ENCODE measurements at regions not wholly inside any gene's neighbourhood (a gene's known extent, or its start where the extent isn't known, plus 50 kb on each side); places are given as distances from the start of the nearest gene placed in this dataset.

DNA sequence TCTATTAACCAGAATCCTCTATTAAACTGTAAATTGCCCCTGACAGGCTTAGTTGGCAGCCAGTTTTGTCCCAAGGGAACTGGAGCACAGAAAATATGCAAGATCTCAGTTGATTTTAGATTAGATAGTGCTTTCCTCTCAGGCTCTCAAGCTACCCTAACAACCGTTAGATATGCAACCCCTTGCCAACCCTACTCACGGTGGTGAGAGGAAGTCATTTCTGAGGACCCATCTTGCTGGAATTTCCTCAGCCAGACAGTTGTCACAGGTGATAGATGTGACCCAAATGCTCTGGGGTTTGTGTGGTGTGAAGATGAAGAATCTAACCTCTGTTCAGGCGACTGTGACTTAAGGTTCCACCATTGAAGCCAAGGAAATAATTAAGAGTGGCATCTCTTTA, 447.1 kb downstream of the MID1IP1 start:
- peaks cover 1% of the 10 kb centered on the region for H3K9me3 Mint-ChIP-seq
- H3K27ac Mint-ChIP-seq, result no peak overlapping the region
- no peak for ATAC-seq
- CTCF ChIA-PET, result no interaction called here
- peaks cover 30% of the 10 kb centered on the region for H3K4me1 Mint-ChIP-seq (ENCODE audit: low read depth)
- H3K27me3 Mint-ChIP-seq, result no peaks in the 10 kb centered on the region
- H3K4me3 Mint-ChIP-seq, result no peak overlapping the region
- TF ChIP-seq, protein P1, sequence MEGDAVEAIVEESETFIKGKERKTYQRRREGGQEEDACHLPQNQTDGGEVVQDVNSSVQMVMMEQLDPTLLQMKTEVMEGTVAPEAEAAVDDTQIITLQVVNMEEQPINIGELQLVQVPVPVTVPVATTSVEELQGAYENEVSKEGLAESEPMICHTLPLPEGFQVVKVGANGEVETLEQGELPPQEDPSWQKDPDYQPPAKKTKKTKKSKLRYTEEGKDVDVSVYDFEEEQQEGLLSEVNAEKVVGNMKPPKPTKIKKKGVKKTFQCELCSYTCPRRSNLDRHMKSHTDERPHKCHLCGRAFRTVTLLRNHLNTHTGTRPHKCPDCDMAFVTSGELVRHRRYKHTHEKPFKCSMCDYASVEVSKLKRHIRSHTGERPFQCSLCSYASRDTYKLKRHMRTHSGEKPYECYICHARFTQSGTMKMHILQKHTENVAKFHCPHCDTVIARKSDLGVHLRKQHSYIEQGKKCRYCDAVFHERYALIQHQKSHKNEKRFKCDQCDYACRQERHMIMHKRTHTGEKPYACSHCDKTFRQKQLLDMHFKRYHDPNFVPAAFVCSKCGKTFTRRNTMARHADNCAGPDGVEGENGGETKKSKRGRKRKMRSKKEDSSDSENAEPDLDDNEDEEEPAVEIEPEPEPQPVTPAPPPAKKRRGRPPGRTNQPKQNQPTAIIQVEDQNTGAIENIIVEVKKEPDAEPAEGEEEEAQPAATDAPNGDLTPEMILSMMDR (IDR thresholded peaks at IDR 0.05), result no peak
- POLR2A ChIA-PET, result no interaction called here
- no peak for DNase-seq
- intact Hi-C loops (cut with micrococcal nuclease), result no loop called here
- no peaks in the 10 kb centered on the region for H3K36me3 Mint-ChIP-seq (ENCODE audit: low read depth)

DNA sequence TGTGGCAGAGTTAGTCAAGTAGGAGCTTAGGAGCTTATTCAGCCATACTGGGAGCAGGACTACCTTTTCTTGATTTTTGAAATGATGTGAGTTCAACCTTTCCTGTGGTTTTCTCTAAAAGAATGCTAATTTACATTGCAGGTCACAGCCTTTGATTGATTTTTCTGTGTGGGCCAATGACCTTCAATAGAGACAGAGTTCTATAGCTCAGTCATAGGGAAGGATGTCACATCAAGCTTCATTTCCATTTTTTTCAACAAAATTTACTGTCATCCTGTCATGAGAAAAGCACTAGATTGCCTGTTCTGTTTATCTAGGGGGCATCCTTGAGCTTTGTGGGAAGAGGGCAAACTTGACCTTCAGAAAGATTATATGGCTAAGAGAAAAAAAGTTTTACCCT, 448.7 kb downstream of the MID1IP1 start:
- POLR2A ChIA-PET, result interaction anchor here (0.6 to 0.7 kb wide), 2 partner anchors 151 to 430 kb away, joined by 3 read pairs; no protein-coding TSS in a partner anchor
- DNase-seq (no peak), ATAC-seq (peak; percentile 47)
- peaks cover 1% of the 10 kb centered on the region for H3K9me3 Mint-ChIP-seq
- H3K27me3 Mint-ChIP-seq, result no peaks in the 10 kb centered on the region
- CTCF ChIA-PET, result interaction anchor here (0.8 kb wide), 1 partner anchor 482 kb away, joined by 3 read pairs; no protein-coding TSS in a partner anchor
- H3K27ac Mint-ChIP-seq, result peak overlapping the region; percentile 20
- intact Hi-C loops (cut with micrococcal nuclease), result no loop called here
- no peaks in the 10 kb centered on the region for H3K36me3 Mint-ChIP-seq (ENCODE audit: low read depth)
- H3K4me1 Mint-ChIP-seq (ENCODE audit: low read depth), result peaks cover 35% of the 10 kb centered on the region
- no peak overlapping the region for H3K4me3 Mint-ChIP-seq
- TF ChIP-seq, protein P1 (IDR thresholded peaks at IDR 0.05), result no peak

DNA sequence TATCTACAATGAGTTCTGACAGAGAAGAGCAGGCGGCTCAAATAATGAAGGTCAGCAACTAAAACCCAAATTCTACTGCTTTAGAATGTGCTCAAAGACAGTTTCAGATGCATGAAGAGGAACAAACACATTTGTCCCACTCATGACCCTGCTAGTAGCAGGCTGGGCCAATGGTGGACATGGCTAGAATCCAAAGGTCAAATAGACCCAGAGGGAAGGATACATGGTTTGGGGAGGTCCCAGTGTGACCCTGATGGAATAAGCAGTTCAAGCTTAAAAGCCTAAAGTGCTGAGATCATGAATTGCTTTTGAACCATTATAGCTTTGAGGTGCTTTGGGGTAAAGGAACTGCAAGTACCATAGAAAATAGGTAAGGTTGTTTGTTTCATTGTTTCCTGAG, 450.7 kb downstream of the MID1IP1 start:
- Mint-ChIP-seq H3K27ac (no peak overlapping the region), H3K36me3 (ENCODE audit: low read depth) (no peaks in the 10 kb centered on the region), H3K4me3 (no peak overlapping the region), H3K27me3 (no peaks in the 10 kb centered on the region), H3K9me3 (peaks cover 1% of the 10 kb centered on the region), H3K4me1 (ENCODE audit: low read depth) (peaks cover 35% of the 10 kb centered on the region)
- ChIA-PET POLR2A (no interaction called here), CTCF (no interaction called here)
- TF ChIP-seq, protein P1 (IDR thresholded peaks at IDR 0.05), result no peak
- DNase-seq (no peak), ATAC-seq (no peak)
- intact Hi-C loops (cut with micrococcal nuclease), result no loop called here

DNA sequence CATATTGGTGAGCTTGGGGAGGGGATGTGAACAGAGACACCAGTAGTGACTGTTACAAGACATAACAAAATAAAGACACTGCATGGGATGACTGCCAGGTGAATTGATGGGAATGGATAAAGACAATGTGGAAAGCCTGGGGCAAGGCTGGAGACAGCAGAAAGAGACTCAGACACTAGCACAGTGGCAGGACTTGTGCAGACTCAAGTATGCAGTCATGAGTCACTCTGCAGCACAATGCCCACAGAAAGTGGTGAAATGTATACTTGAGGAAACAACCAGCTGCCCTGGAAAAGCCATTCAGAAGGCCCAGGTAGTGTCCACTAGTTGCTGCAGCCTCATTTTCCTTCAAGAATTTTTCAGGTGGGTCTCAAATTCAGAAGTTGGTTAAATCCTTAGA, 452.3 kb downstream of the MID1IP1 start:
- ATAC-seq (no peak), DNase-seq (no peak)
- no peaks in the 10 kb centered on the region for H3K27me3 Mint-ChIP-seq
- intact Hi-C loops (cut with micrococcal nuclease), result no loop called here
- no peak overlapping the region for H3K27ac Mint-ChIP-seq
- TF ChIP-seq, protein P1 (IDR thresholded peaks at IDR 0.05), result no peak
- peaks cover 35% of the 10 kb centered on the region for H3K4me1 Mint-ChIP-seq (ENCODE audit: low read depth)
- CTCF ChIA-PET, result no interaction called here
- peaks cover 1% of the 10 kb centered on the region for H3K9me3 Mint-ChIP-seq
- no peak overlapping the region for H3K4me3 Mint-ChIP-seq
- no peaks in the 10 kb centered on the region for H3K36me3 Mint-ChIP-seq (ENCODE audit: low read depth)
- POLR2A ChIA-PET, result no interaction called here

DNA sequence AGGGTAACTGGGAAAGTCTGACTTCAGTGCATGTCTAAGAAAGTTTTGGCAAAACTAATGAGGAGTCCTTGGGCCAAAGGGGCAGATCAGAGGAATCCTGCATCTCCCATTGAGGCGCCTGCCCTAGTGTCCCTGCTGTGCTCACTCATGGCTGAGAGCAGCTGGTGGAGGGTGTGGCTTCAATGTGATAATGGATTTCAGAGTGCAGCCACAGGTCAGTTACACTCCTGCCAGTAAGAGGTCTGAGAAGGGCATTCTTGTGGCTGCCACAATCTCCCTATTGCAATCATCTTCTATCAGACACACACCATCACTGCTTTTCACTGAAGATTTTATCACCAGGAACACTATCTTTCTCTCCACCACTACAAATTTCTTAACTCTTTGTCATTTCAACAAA, 457.1 kb downstream of the MID1IP1 start:
- Mint-ChIP-seq H3K9me3 (peaks cover 1% of the 10 kb centered on the region), H3K27ac (no peak overlapping the region), H3K36me3 (ENCODE audit: low read depth) (peaks cover 5% of the 10 kb centered on the region), H3K27me3 (no peaks in the 10 kb centered on the region), H3K4me3 (no peak overlapping the region), H3K4me1 (ENCODE audit: low read depth) (peaks cover 31% of the 10 kb centered on the region)
- POLR2A ChIA-PET, result no interaction called here
- ATAC-seq (no peak), DNase-seq (no peak)
- TF ChIP-seq, protein P1 (IDR thresholded peaks at IDR 0.05), result no peak
- intact Hi-C loops (cut with micrococcal nuclease), result no loop called here
- CTCF ChIA-PET, result no interaction called here
